Endodermal cell (in vitro differentiated cells): ENCODE measurements at regions not wholly inside any gene's neighbourhood (a gene's known extent, or its start where the extent isn't known, plus 50 kb on each side); places are given as distances from the start of the nearest gene placed in this dataset.

Experiments used
- DNase-seq: peaks from one replicate; pipeline ENCODE4 v3.0.0-alpha.2; 2017
- H3K27ac ChIP-seq: 2 replicates; pipeline ENCODE4 v1.5.1; 2013; ENCODE audit warnings: mild to moderate bottlenecking, low read depth, low read length, moderate library complexity
- H3K27me3 ChIP-seq: 2 replicates; pipeline ENCODE4 v1.6.1; 2013; ENCODE audit warnings: mild to moderate bottlenecking, low read length, moderate library complexity; ENCODE audit not compliant: insufficient read depth, control insufficient read depth, poor library complexity, severe bottlenecking
- H3K36me3 ChIP-seq: 2 replicates; pipeline ENCODE4 v1.7.0; 2013; ENCODE audit warnings: mild to moderate bottlenecking, low read length, moderate library complexity; ENCODE audit not compliant: control insufficient read depth, insufficient read depth
- H3K4me1 ChIP-seq: one replicate; pipeline ENCODE4 v1.7.0; 2013; ENCODE audit warnings: low read length; ENCODE audit not compliant: control insufficient read depth, insufficient read depth
- H3K4me3 ChIP-seq: 2 replicates; pipeline ENCODE4 v1.5.1; 2013; ENCODE audit warnings: mild to moderate bottlenecking, low read length, moderate library complexity
- H3K9ac ChIP-seq: 2 replicates; pipeline ENCODE4 v1.6.1; 2013; ENCODE audit warnings: mild to moderate bottlenecking, low read length, moderate library complexity; ENCODE audit not compliant: poor library complexity, severe bottlenecking; ENCODE audit errors: extremely low read depth
- H3K9me3 ChIP-seq: 2 replicates; pipeline ENCODE4 v1.6.1; 2013; ENCODE audit warnings: mild to moderate bottlenecking, low read length, moderate library complexity; ENCODE audit not compliant: control insufficient read depth
- H3K27ac Mint-ChIP-seq: 2 replicates; pipeline ENCODE4 v1.8.0; 2020; ENCODE audit warnings: mixed read lengths
- H3K27me3 Mint-ChIP-seq: 2 replicates; pipeline ENCODE4 v1.8.0; 2021; ENCODE audit warnings: mild to moderate bottlenecking, mixed read lengths; ENCODE audit not compliant: insufficient read depth
- H3K36me3 Mint-ChIP-seq: 2 replicates; pipeline ENCODE4 v1.8.0; 2020; ENCODE audit warnings: low read depth, mixed read lengths
- H3K4me1 Mint-ChIP-seq: 2 replicates; pipeline ENCODE4 v1.8.0; 2020; ENCODE audit warnings: mixed read lengths
- H3K4me3 Mint-ChIP-seq: 2 replicates; pipeline ENCODE4 v1.8.0; 2020; ENCODE audit warnings: mild to moderate bottlenecking, moderate library complexity, mixed read lengths
- H3K9me3 Mint-ChIP-seq: 2 replicates; pipeline ENCODE4 v1.8.0; 2020; ENCODE audit warnings: mild to moderate bottlenecking, mixed read lengths
- CTCF ChIP-seq: fragments of 200-600 bp; sonication (generic); conservative IDR thresholded peaks from 2 replicates; pipeline ENCODE4 v1.5.0; 2021; ENCODE audit warnings: antibody characterized with exemption, mild to moderate bottlenecking
- WGBS, 2 experiments: methylation state at CpG; one replicate each; pipeline versions ENCODE4 v1.1.5 to v1.1.7; 2013; ENCODE audit warnings: missing lambda C conversion rate in 2 of 2, mixed read lengths in 1 of 2; ENCODE audit not compliant: insufficient coverage in 1 of 2, insufficient read length in 1 of 2; 5-methylcytosine and 5-hydroxymethylcytosine counted together

GRCh38 chr7:68754414-68754813, 843.9 kb upstream of the AUTS2 start:
- no peak overlapping the region for H3K4me3 Mint-ChIP-seq
- H3K4me1 Mint-ChIP-seq, result no peaks in the 10 kb centered on the region
- TF ChIP-seq CTCF, result no peak
- Histone ChIP-seq H3K4me1 (peaks cover 3% of the 10 kb centered on the region), H3K4me3 (no peak overlapping the region), H3K27me3 (no peaks in the 10 kb centered on the region), H3K27ac (no peak overlapping the region), H3K9ac (no peak overlapping the region), H3K9me3 (no peaks in the 10 kb centered on the region), H3K36me3 (no peaks in the 10 kb centered on the region)
- no peak overlapping the region for H3K27ac Mint-ChIP-seq
- WGBS, 2 experiments, result 93 to 100% methylated on average over 2 of the region's 2 CpGs
- H3K36me3 Mint-ChIP-seq, result no peaks in the 10 kb centered on the region
- H3K27me3 Mint-ChIP-seq, result no peaks in the 10 kb centered on the region
- no peaks in the 10 kb centered on the region for H3K9me3 Mint-ChIP-seq
- DNase-seq, result no peak

GRCh38 chr7:68756986-68757495, 841.2 kb upstream of the AUTS2 start:
- 67 to 92% methylated on average over 1 to 4 of the region's 4 CpGs for whole genome bisulfite sequencing, 2 experiments
- H3K36me3 ChIP-seq, result no peaks in the 10 kb centered on the region
- Mint-ChIP-seq H3K27ac (no peak overlapping the region), H3K4me3 (no peak overlapping the region), H3K27me3 (no peaks in the 10 kb centered on the region), H3K9me3 (peaks cover 7% of the 10 kb centered on the region), H3K36me3 (no peaks in the 10 kb centered on the region), H3K4me1 (no peaks in the 10 kb centered on the region)
- no peak overlapping the region for H3K4me3 ChIP-seq
- H3K27ac ChIP-seq, result no peak overlapping the region
- H3K4me1 ChIP-seq, result peaks cover 3% of the 10 kb centered on the region
- TF ChIP-seq CTCF, result no peak
- no peaks in the 10 kb centered on the region for H3K27me3 ChIP-seq
- peaks cover 4% of the 10 kb centered on the region for H3K9me3 ChIP-seq
- DNase-seq, result no peak
- H3K9ac ChIP-seq, result no peak overlapping the region

- H3K27ac ChIP-seq, result no peak overlapping the region
- H3K27me3 ChIP-seq, result no peaks in the 10 kb centered on the region
- Mint-ChIP-seq H3K9me3 (peaks cover 34% of the 10 kb centered on the region), H3K36me3 (peaks cover 3% of the 10 kb centered on the region), H3K27ac (no peak overlapping the region), H3K4me3 (no peak overlapping the region), H3K27me3 (no peaks in the 10 kb centered on the region), H3K4me1 (no peaks in the 10 kb centered on the region)
- peaks cover under 1% of the 10 kb centered on the region for H3K4me1 ChIP-seq
- H3K36me3 ChIP-seq, result no peaks in the 10 kb centered on the region
- no peak overlapping the region for H3K4me3 ChIP-seq
- TF ChIP-seq CTCF, result no peak
- DNase-seq, result no peak
- 94 to 95% methylated on average over 3 of the region's 3 CpGs for WGBS, 2 experiments
- H3K9me3 ChIP-seq, result peaks cover 21% of the 10 kb centered on the region
- H3K9ac ChIP-seq, result no peak overlapping the region
Observed at GRCh38 chr7:68760556-68760955, 837.7 kb upstream of the AUTS2 start.
